GM12872 (cell line): ENCODE measurements at regions not wholly inside any gene's neighbourhood (a gene's known extent, or its start where the extent isn't known, plus 50 kb on each side); places are given as distances from the start of the nearest gene placed in this dataset.

Source experiments
- CTCF ChIP-seq: IDR thresholded peaks from 3 replicates; pipeline ENCODE4 v1.5.1; 2011; ENCODE audit warnings: low read depth, mild to moderate bottlenecking, low read length, moderate library complexity; ENCODE audit not compliant: insufficient read depth

- TF ChIP-seq CTCF = no peak
Observed at GRCh38 chr2:205908212-205909183, 177.5 kb downstream of the INO80D start.

- no peak for TF ChIP-seq CTCF
Observed at GRCh38 chr2:205906419-205906818, 179.6 kb downstream of the INO80D start.

- no peak for TF ChIP-seq CTCF
Observed at GRCh38 chr2:205905576-205905975, 180.4 kb downstream of the INO80D start.

DNA sequence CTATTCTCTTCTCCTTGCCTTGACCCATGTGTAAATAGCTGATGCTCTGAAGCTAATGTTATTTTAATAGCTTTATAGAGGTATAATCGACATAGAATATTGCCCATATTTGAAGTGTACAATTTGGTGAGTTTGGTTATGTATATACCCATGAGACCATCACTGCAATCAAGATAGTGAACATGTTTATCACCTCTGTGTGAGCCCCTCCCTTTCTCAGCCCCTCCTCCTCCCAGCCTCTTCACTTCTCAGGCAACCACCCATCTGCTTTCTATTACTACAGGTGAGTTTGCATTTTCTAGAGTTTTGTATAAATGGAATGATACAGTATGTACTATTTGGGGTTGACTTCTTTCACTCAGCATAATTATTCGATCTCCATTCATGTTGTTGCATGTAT, 181.1 kb downstream of the INO80D start:
- TF ChIP-seq CTCF = no peak

DNA sequence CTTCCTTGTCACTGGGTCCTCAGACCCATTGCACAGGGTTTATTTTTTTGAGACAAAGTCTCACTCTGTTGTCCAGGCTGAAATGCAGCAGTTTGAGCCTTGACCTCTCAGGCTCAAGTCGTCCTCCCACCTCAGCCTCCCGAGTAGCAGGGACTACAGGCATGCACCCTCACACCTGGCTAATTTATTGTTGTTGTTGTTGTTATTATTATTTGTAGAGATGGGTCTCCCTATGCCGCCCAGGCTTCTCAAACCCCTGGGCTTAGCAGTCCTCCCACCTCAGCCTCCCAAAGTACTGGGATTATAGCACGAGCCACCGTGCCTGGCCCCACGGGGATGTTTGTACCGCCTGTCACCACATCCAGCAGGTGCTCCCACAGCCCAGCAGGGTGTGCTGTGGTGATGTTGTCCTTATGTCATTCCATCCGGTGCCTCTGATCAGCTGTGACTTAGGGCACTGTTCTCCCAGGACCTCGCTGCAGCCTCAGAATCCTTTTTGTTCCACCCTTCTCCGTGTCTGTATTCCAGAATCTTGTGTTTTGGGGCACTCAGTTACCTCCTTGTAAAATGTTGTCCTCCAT, 182.3 kb downstream of the INO80D start:
- TF ChIP-seq CTCF = peak; percentile 61

DNA sequence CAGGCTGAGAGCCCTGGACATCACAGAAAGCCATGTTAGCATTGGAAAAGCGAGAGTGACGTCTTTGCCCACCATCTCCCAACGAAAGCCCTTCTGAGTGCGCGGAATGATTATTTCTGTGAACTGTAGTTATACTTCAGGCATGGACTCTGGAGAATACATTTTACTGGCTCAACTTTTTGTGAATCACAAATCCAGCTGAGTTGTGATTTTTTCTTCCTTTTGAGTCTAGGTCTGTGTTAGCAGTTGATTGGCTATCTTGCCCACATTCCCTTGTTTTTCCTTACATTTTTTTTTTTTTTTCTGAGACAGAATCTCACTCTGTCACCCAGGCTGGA, 183.1 kb downstream of the INO80D start:
- no peak for TF ChIP-seq CTCF

GRCh38 chr2:205902041-205902899, 183.7 kb downstream of the INO80D start:
- no peak for TF ChIP-seq CTCF
